ENCODE measurements at regions not wholly inside any gene's neighbourhood (a gene's known extent, or its start where the extent isn't known, plus 50 kb on each side); places are given as distances from the start of the nearest gene placed in this dataset.

DNA sequence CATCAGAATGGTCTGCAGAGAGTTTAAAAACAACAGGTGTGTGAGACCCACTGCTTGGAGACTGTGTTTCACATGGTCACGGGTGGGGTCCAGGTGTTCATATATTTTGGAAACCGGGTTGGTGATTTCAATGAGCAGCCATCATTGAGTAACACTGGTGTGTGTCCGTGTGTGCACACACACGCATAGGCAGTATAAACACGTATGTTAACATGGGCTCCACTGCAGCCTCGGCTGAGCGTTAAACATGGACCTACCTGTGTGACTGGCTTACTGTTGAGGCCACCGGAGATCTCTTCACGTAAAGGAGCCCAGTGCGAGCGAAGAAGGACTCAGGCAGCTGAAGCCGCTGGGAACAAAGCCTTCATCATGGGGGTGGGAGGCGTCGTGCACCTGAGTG lies 56.9 kb upstream of the TLR3 start:
- no peak overlapping the region for H3K4me3 ChIP-seq (ENCODE audit: low read depth, low read length)
- no peaks in the 10 kb centered on the region for H3K9me3 ChIP-seq (ENCODE audit: control insufficient read depth, insufficient read depth, low read depth, low read length)
- TF ChIP-seq ZNF274 (IDR thresholded peaks at IDR 0.05; ENCODE audit: low read length) = no peak
- TF ChIP-seq ZNF274 (tag by site-specific recombination; IDR thresholded peaks at IDR 0.05; ENCODE audit: borderline replicate concordance) = no peak
- no peak for TF ChIP-seq ZNF114 (tag by site-specific recombination; IDR thresholded peaks at IDR 0.05)
- TF ChIP-seq ZNF777 (tag by site-specific recombination; IDR thresholded peaks at IDR 0.05; ENCODE audit: borderline replicate concordance) = no peak
- no peak overlapping the region for H3K27ac ChIP-seq (ENCODE audit: extremely low read depth, low read depth, low read length)
- POLR2A ChIA-PET = no interaction called here
- no peaks in the 10 kb centered on the region for H3K36me3 ChIP-seq (ENCODE audit: control insufficient read depth in 2 of 2, insufficient read depth in 1 of 2, low read length in 2 of 2)
- CTCF ChIA-PET = no interaction called here
- no peaks in the 10 kb centered on the region for H3K4me1 ChIP-seq (ENCODE audit: control insufficient read depth, insufficient read depth, low read length)

DNA sequence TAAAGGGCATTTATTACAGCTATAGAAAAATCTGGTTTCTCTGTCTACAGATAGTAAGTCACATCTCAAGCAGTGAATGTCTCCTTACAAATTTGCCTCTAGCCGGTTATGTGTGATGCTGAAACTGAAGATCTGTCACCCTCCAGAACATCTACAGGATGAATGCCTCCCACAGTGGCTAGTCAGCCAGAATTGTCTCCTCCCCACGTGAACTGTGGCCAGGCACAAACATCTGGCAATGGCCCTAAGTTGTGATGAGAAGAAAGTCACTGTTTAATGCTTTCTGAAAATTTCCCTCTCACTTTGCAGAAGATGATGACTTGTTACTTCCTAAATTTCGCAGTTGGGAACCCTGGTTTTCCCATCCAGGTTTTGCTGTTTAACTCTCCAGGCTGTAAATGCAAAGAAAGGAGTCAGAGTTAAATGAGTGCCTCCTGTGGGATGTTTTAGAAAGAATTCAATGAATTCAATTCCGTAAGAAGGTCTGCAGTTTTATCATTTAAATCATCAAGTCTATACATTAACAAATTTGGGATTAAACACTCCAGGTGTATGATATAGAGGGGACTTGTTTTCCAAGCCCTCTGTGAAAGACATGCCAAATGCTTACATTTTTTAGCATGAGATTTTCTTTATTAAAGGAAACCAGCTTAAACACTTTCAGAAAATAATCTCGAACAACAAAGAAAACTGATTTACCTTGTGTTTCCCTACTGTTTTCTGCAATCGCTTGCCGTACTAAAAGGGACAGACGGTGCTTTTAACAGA lies 55.4 kb upstream of the TLR3 start:
- no peak for TF ChIP-seq ZNF624 (tag by site-specific recombination; IDR thresholded peaks at IDR 0.05)
- TF ChIP-seq ZNF266 (tag by site-specific recombination; IDR thresholded peaks at IDR 0.05; ENCODE audit: low read depth) = no peak
- no peak for TF ChIP-seq KLF7 (tag by site-specific recombination; IDR thresholded peaks at IDR 0.05; ENCODE audit: borderline replicate concordance)
- TF ChIP-seq, protein P1, sequence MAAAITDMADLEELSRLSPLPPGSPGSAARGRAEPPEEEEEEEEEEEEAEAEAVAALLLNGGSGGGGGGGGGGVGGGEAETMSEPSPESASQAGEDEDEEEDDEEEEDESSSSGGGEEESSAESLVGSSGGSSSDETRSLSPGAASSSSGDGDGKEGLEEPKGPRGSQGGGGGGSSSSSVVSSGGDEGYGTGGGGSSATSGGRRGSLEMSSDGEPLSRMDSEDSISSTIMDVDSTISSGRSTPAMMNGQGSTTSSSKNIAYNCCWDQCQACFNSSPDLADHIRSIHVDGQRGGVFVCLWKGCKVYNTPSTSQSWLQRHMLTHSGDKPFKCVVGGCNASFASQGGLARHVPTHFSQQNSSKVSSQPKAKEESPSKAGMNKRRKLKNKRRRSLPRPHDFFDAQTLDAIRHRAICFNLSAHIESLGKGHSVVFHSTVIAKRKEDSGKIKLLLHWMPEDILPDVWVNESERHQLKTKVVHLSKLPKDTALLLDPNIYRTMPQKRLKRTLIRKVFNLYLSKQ (tag by site-specific recombination; IDR thresholded peaks at IDR 0.05; ENCODE audit: borderline replicate concordance) = no peak
- TF ChIP-seq ZNF585B (tag by site-specific recombination; IDR thresholded peaks at IDR 0.05) = no peak
- TF ChIP-seq ZNF133 (tag by site-specific recombination; IDR thresholded peaks at IDR 0.05) = no peak
- TF ChIP-seq ZNF362 (tag by site-specific recombination; IDR thresholded peaks at IDR 0.05) = no peak
- no peak for TF ChIP-seq ZNF184 (tag by site-specific recombination; IDR thresholded peaks at IDR 0.05)
- no peak for TF ChIP-seq ZFHX2 (tag by site-specific recombination; conservative IDR thresholded peaks at IDR 0.05)
- no peak for TF ChIP-seq ZFP37 (tag by site-specific recombination; IDR thresholded peaks at IDR 0.05)
- TF ChIP-seq PBX3 (CRISPR knock-in tag; IDR thresholded peaks at IDR 0.05) = no peak
- no peak for TF ChIP-seq ZNF623 (tag by site-specific recombination; IDR thresholded peaks at IDR 0.05)
- TF ChIP-seq, protein P2, sequence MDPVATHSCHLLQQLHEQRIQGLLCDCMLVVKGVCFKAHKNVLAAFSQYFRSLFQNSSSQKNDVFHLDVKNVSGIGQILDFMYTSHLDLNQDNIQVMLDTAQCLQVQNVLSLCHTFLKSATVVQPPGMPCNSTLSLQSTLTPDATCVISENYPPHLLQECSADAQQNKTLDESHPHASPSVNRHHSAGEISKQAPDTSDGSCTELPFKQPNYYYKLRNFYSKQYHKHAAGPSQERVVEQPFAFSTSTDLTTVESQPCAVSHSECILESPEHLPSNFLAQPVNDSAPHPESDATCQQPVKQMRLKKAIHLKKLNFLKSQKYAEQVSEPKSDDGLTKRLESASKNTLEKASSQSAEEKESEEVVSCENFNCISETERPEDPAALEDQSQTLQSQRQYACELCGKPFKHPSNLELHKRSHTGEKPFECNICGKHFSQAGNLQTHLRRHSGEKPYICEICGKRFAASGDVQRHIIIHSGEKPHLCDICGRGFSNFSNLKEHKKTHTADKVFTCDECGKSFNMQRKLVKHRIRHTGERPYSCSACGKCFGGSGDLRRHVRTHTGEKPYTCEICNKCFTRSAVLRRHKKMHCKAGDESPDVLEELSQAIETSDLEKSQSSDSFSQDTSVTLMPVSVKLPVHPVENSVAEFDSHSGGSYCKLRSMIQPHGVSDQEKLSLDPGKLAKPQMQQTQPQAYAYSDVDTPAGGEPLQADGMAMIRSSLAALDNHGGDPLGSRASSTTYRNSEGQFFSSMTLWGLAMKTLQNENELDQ (tag by site-specific recombination; IDR thresholded peaks at IDR 0.05; ENCODE audit: low read depth) = no peak
- no peak for TF ChIP-seq ZXDB (tag by site-specific recombination; IDR thresholded peaks at IDR 0.05)
- no peak for TF ChIP-seq YY2 (tag by site-specific recombination; IDR thresholded peaks at IDR 0.05)
- no peak for TF ChIP-seq ZNF621 (tag by site-specific recombination; IDR thresholded peaks at IDR 0.05)
- TF ChIP-seq, protein P3, sequence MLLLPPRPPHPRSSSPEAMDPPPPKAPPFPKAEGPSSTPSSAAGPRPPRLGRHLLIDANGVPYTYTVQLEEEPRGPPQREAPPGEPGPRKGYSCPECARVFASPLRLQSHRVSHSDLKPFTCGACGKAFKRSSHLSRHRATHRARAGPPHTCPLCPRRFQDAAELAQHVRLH (tag by site-specific recombination; IDR thresholded peaks at IDR 0.05) = no peak
- no peak for TF ChIP-seq GLI4 (tag by site-specific recombination; IDR thresholded peaks at IDR 0.05)
- no peak overlapping the region for H3K27ac ChIP-seq (ENCODE audit: extremely low read depth, low read depth, low read length)
- no peak overlapping the region for H3K4me3 ChIP-seq (ENCODE audit: low read depth, low read length)
- no peaks in the 10 kb centered on the region for H3K9me3 ChIP-seq (ENCODE audit: control insufficient read depth, insufficient read depth, low read depth, low read length)
- H3K4me1 ChIP-seq (ENCODE audit: control insufficient read depth, insufficient read depth, low read length) = no peaks in the 10 kb centered on the region
- POLR2A ChIA-PET = no interaction called here
- no peaks in the 10 kb centered on the region for H3K36me3 ChIP-seq (ENCODE audit: control insufficient read depth in 2 of 2, insufficient read depth in 1 of 2, low read length in 2 of 2)
- CTCF ChIA-PET = no interaction called here
